ENCODE measurements at regions not wholly inside any gene's neighbourhood (a gene's known extent, or its start where the extent isn't known, plus 50 kb on each side); places are given as distances from the start of the nearest gene placed in this dataset.

- H3K4me3 Mint-ChIP-seq (ENCODE audit: unreplicated experiment): no peak overlapping the region
- no peak for DNase-seq (ENCODE audit: extremely low spot score, unreplicated experiment)
- H3K36me3 Mint-ChIP-seq (ENCODE audit: unreplicated experiment): no peaks in the 10 kb centered on the region
- peaks cover 2% of the 10 kb centered on the region for H3K4me1 Mint-ChIP-seq (ENCODE audit: unreplicated experiment)
- TF ChIP-seq CTCF (IDR thresholded peaks at IDR 0.05): no peak
- H3K27ac Mint-ChIP-seq (ENCODE audit: unreplicated experiment): no peak overlapping the region
- H3K27me3 Mint-ChIP-seq (ENCODE audit: unreplicated experiment): peaks cover 2% of the 10 kb centered on the region
- peaks cover 4% of the 10 kb centered on the region for H3K9me3 Mint-ChIP-seq (ENCODE audit: unreplicated experiment)
These were observed 441.8 kb downstream of the IRS1 start for GRCh38 chr2:226357816-226358215.

GRCh38 chr2:226355600-226355999, 444.0 kb downstream of the IRS1 start:
- peaks cover 3% of the 10 kb centered on the region for H3K4me1 Mint-ChIP-seq (ENCODE audit: unreplicated experiment)
- no peaks in the 10 kb centered on the region for H3K36me3 Mint-ChIP-seq (ENCODE audit: unreplicated experiment)
- no peak overlapping the region for H3K4me3 Mint-ChIP-seq (ENCODE audit: unreplicated experiment)
- no peaks in the 10 kb centered on the region for H3K9me3 Mint-ChIP-seq (ENCODE audit: unreplicated experiment)
- H3K27me3 Mint-ChIP-seq (ENCODE audit: unreplicated experiment): peaks cover 2% of the 10 kb centered on the region
- no peak for DNase-seq (ENCODE audit: extremely low spot score, unreplicated experiment)
- H3K27ac Mint-ChIP-seq (ENCODE audit: unreplicated experiment): no peak overlapping the region
- TF ChIP-seq CTCF (IDR thresholded peaks at IDR 0.05): no peak

GRCh38 chr2:226354434-226354833, 445.2 kb downstream of the IRS1 start:
- no peaks in the 10 kb centered on the region for H3K9me3 Mint-ChIP-seq (ENCODE audit: unreplicated experiment)
- no peak for DNase-seq (ENCODE audit: extremely low spot score, unreplicated experiment)

DNA sequence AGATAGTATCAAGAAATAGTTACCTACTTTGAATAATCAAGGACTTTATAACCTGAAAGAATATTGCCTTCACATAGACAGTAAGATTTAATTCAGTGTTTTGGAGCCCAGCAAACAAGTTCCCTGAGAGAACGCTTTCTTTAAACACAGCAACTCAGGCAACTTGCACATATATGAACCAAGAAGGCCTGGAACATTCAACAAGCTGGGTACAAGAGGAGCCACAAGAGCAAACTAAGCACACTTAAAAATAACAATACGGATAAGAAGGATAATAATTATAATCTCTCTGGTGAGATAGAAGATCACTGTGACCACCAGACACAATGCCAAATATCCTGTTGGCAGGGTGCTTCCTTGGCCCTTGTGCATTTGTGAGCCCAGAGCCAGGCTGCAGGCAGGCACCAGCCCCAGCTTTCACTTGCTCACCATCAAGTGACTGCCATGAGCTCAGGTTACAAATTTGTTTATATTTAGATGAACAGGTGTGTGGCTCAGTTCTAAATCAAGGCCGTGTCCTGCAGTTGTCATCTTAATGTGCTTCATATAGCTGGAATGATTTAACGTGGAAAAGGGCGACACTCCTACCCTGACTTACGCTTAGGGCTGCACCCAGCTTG, 446.6 kb downstream of the IRS1 start:
- Mint-ChIP-seq H3K27me3 (ENCODE audit: unreplicated experiment) (no peaks in the 10 kb centered on the region), H3K36me3 (ENCODE audit: unreplicated experiment) (no peaks in the 10 kb centered on the region), H3K9me3 (ENCODE audit: unreplicated experiment) (no peaks in the 10 kb centered on the region), H3K4me3 (ENCODE audit: unreplicated experiment) (no peak overlapping the region), H3K27ac (ENCODE audit: unreplicated experiment) (no peak overlapping the region), H3K4me1 (ENCODE audit: unreplicated experiment) (peaks cover 3% of the 10 kb centered on the region)
- no peak for TF ChIP-seq CTCF (IDR thresholded peaks at IDR 0.05)
- no peak for DNase-seq (ENCODE audit: extremely low spot score, unreplicated experiment)

More at GRCh38 chr2:226354434-226354833, 445.2 kb downstream of the IRS1 start:
- H3K4me1 Mint-ChIP-seq (ENCODE audit: unreplicated experiment): peaks cover 3% of the 10 kb centered on the region
- no peak overlapping the region for H3K4me3 Mint-ChIP-seq (ENCODE audit: unreplicated experiment)
- peaks cover 2% of the 10 kb centered on the region for H3K27me3 Mint-ChIP-seq (ENCODE audit: unreplicated experiment)
- no peaks in the 10 kb centered on the region for H3K36me3 Mint-ChIP-seq (ENCODE audit: unreplicated experiment)
- no peak for TF ChIP-seq CTCF (IDR thresholded peaks at IDR 0.05)
- no peak overlapping the region for H3K27ac Mint-ChIP-seq (ENCODE audit: unreplicated experiment)

- no peaks in the 10 kb centered on the region for H3K27me3 Mint-ChIP-seq (ENCODE audit: unreplicated experiment)
- no peaks in the 10 kb centered on the region for H3K36me3 Mint-ChIP-seq (ENCODE audit: unreplicated experiment)
- H3K4me3 Mint-ChIP-seq (ENCODE audit: unreplicated experiment): no peak overlapping the region
- H3K27ac Mint-ChIP-seq (ENCODE audit: unreplicated experiment): no peak overlapping the region
- peaks cover 3% of the 10 kb centered on the region for H3K4me1 Mint-ChIP-seq (ENCODE audit: unreplicated experiment)
- TF ChIP-seq CTCF (IDR thresholded peaks at IDR 0.05): no peak
- no peaks in the 10 kb centered on the region for H3K9me3 Mint-ChIP-seq (ENCODE audit: unreplicated experiment)
- no peak for DNase-seq (ENCODE audit: extremely low spot score, unreplicated experiment)
These were observed 447.9 kb downstream of the IRS1 start for GRCh38 chr2:226351711-226352110.

Data from osteocyte (in vitro differentiated cells).